ENCODE measurements at regions not wholly inside any gene's neighbourhood (a gene's known extent, or its start where the extent isn't known, plus 50 kb on each side); places are given as distances from the start of the nearest gene placed in this dataset.

DNA sequence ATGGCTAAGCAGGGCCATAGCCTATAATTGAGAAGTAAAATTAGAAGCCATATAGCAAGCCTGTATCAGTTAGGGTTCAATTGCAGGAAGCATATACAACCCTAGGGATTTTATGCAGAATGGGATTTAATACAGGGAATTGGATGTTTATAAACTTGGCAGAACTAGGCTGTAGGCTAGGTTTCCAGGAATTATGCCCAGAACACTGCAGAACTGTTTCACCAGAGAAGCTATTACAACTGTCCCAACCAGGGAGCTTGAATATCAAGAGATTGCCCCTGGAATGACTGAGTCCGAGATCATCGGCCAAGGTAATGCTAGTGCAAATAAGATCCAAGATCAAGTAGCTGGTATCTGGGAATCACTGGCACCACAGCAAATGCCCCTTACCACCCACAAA, 64.0 kb downstream of the PRR15 start:
- TF ChIP-seq, protein P1, sequence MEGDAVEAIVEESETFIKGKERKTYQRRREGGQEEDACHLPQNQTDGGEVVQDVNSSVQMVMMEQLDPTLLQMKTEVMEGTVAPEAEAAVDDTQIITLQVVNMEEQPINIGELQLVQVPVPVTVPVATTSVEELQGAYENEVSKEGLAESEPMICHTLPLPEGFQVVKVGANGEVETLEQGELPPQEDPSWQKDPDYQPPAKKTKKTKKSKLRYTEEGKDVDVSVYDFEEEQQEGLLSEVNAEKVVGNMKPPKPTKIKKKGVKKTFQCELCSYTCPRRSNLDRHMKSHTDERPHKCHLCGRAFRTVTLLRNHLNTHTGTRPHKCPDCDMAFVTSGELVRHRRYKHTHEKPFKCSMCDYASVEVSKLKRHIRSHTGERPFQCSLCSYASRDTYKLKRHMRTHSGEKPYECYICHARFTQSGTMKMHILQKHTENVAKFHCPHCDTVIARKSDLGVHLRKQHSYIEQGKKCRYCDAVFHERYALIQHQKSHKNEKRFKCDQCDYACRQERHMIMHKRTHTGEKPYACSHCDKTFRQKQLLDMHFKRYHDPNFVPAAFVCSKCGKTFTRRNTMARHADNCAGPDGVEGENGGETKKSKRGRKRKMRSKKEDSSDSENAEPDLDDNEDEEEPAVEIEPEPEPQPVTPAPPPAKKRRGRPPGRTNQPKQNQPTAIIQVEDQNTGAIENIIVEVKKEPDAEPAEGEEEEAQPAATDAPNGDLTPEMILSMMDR (IDR thresholded peaks at IDR 0.05): no peak
- TF ChIP-seq POLR2A (IDR thresholded peaks at IDR 0.05): no peak
